SK-N-SH treated with all-trans-retinoic acid at 6 μM for 48 hours (cell line): ENCODE measurements at regions not wholly inside any gene's neighbourhood (a gene's known extent, or its start where the extent isn't known, plus 50 kb on each side); places are given as distances from the start of the nearest gene placed in this dataset.

Experiments used
- ATAC-seq: fragments of 200-7000 bp; cut with Tn5 transposase; 3 replicates; pipeline ENCODE4 v1.9.1; 2020; ENCODE audit warnings: mild to moderate bottlenecking, moderate library complexity
- ARNTL ChIP-seq: fragments of 450-650 bp; formaldehyde crosslinking; IDR thresholded peaks from 2 replicates; pipeline ENCODE4 v1.5.0; 2020; ENCODE audit warnings: low read depth, mild to moderate bottlenecking, moderate library complexity, borderline replicate concordance
- CREB5 ChIP-seq: fragments of 250-450 bp; sonication (Bioruptor Pico); IDR thresholded peaks from 2 replicates; pipeline ENCODE4 v1.5.1; 2020; ENCODE audit warnings: low read depth, mild to moderate bottlenecking, moderate library complexity
- ESRRG ChIP-seq: fragments of 250-450 bp; sonication (Bioruptor Pico); IDR thresholded peaks from 2 replicates; pipeline ENCODE4 v1.6.1; 2021; ENCODE audit warnings: mild to moderate bottlenecking
- GLIS3 ChIP-seq: fragments of 250-450 bp; sonication (Bioruptor Pico); IDR thresholded peaks from 2 replicates; pipeline ENCODE4 v1.5.0; 2020; ENCODE audit warnings: mild to moderate bottlenecking, moderate library complexity
- ISL1 ChIP-seq: fragments of 250-450 bp; sonication (Bioruptor Pico); IDR thresholded peaks from 2 replicates; pipeline ENCODE4 v2.1.2; 2022; ENCODE audit warnings: mild to moderate bottlenecking, moderate library complexity
- OSR1 ChIP-seq: fragments of 250-450 bp; sonication (Bioruptor Pico); IDR thresholded peaks from 2 replicates; pipeline ENCODE4 v1.8.0; 2022; ENCODE audit warnings: moderate library complexity, mild to moderate bottlenecking, inconsistent platforms
- PPARA ChIP-seq: fragments of 250-450 bp; sonication (Bioruptor Pico); IDR thresholded peaks from 2 replicates; pipeline ENCODE4 v1.5.0; 2020; ENCODE audit warnings: mild to moderate bottlenecking, borderline replicate concordance
- RARB ChIP-seq: fragments of 250-450 bp; sonication (Bioruptor Pico); IDR thresholded peaks from 2 replicates; pipeline ENCODE4 v1.8.0; 2021; ENCODE audit warnings: mild to moderate bottlenecking, moderate library complexity
- SNAI2 ChIP-seq: fragments of 250-450 bp; sonication (Bioruptor Pico); IDR thresholded peaks from 2 replicates; pipeline ENCODE4 v1.5.0; 2020; ENCODE audit warnings: mild to moderate bottlenecking, moderate library complexity
- TOX ChIP-seq: fragments of 250-450 bp; sonication (Bioruptor Pico); IDR thresholded peaks from 2 replicates; pipeline ENCODE4 v1.8.0; 2021; ENCODE audit warnings: mild to moderate bottlenecking, moderate library complexity, borderline replicate concordance
- ZC3H10 ChIP-seq: fragments of 250-450 bp; sonication (Bioruptor Pico); IDR thresholded peaks from 2 replicates; pipeline ENCODE4 v1.5.1; 2021; ENCODE audit warnings: mild to moderate bottlenecking, moderate library complexity
- ZFP30 ChIP-seq: fragments of 450-650 bp; formaldehyde crosslinking; IDR thresholded peaks from 2 replicates; pipeline ENCODE4 v1.5.0; 2022; ENCODE audit warnings: mild to moderate bottlenecking, moderate library complexity
- ZNF565 ChIP-seq: fragments of 450-650 bp; formaldehyde crosslinking; conservative IDR thresholded peaks from 2 replicates; pipeline ENCODE4 v1.5.0; 2020; ENCODE audit warnings: low read depth, mild to moderate bottlenecking, moderate library complexity
- ZNF70 ChIP-seq: fragments of 450-650 bp; formaldehyde crosslinking; IDR thresholded peaks from 2 replicates; pipeline ENCODE4 v1.5.0; 2020; ENCODE audit warnings: mild to moderate bottlenecking, moderate library complexity
- ZNF8 ChIP-seq: fragments of 450-650 bp; formaldehyde crosslinking; IDR thresholded peaks from 2 replicates; pipeline ENCODE4 v1.5.0; 2020; ENCODE audit warnings: mild to moderate bottlenecking, moderate library complexity
- TF ChIP-seq, protein P1 (sequence below): fragments of 250-450 bp; sonication (Bioruptor Pico); IDR thresholded peaks from 2 replicates; pipeline ENCODE4 v1.5.0; 2020; ENCODE audit warnings: mild to moderate bottlenecking, moderate library complexity
- TF ChIP-seq, protein P2 (sequence below): fragments of 250-450 bp; sonication (Bioruptor Pico); IDR thresholded peaks from 2 replicates; pipeline ENCODE4 v1.8.0; 2020; ENCODE audit warnings: mild to moderate bottlenecking, moderate library complexity, borderline replicate concordance
- TF ChIP-seq, protein P3 (sequence below): fragments of 250-450 bp; sonication (Bioruptor Pico); IDR thresholded peaks from 2 replicates; pipeline ENCODE4 v1.8.0; 2021; ENCODE audit warnings: low read depth, mild to moderate bottlenecking, moderate library complexity, borderline replicate concordance

DNA sequence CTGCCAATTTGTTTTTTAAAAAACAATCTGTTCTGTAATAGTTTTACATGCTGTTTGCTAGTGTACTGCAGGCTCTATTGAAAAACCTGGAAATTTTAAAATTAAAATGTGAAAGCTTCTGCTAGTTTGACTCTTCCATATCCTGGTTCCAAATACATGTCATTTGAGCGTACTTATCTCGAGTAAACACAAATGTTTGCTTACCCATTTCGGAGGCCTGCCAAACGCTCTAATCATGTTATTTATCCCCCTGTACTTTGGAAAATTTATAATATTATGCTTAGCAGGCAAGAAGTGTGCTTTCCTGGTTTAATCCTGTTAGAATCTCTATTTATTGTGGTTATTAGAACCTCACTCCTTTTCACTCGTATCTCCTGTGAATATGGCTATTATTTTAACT lies 476.8 kb upstream of the CYLC2 start (continued):
- TF ChIP-seq, protein P1, sequence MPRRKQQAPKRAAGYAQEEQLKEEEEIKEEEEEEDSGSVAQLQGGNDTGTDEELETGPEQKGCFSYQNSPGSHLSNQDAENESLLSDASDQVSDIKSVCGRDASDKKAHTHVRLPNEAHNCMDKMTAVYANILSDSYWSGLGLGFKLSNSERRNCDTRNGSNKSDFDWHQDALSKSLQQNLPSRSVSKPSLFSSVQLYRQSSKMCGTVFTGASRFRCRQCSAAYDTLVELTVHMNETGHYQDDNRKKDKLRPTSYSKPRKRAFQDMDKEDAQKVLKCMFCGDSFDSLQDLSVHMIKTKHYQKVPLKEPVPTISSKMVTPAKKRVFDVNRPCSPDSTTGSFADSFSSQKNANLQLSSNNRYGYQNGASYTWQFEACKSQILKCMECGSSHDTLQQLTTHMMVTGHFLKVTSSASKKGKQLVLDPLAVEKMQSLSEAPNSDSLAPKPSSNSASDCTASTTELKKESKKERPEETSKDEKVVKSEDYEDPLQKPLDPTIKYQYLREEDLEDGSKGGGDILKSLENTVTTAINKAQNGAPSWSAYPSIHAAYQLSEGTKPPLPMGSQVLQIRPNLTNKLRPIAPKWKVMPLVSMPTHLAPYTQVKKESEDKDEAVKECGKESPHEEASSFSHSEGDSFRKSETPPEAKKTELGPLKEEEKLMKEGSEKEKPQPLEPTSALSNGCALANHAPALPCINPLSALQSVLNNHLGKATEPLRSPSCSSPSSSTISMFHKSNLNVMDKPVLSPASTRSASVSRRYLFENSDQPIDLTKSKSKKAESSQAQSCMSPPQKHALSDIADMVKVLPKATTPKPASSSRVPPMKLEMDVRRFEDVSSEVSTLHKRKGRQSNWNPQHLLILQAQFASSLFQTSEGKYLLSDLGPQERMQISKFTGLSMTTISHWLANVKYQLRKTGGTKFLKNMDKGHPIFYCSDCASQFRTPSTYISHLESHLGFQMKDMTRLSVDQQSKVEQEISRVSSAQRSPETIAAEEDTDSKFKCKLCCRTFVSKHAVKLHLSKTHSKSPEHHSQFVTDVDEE (CRISPR knock-in tag) = no peak

- ATAC-seq = no peak
- TF ChIP-seq PPARA (CRISPR knock-in tag) = no peak
- no peak for TF ChIP-seq OSR1
- no peak for TF ChIP-seq SNAI2 (CRISPR knock-in tag)
- no peak for TF ChIP-seq ARNTL (CRISPR knock-in tag)
Observed at GRCh38 chr9:102514541-102514940, 480.6 kb upstream of the CYLC2 start.

GRCh38 chr9:102507044-102507687 lies 488.0 kb upstream of the CYLC2 start:
- TF ChIP-seq TOX (CRISPR knock-in tag) = no peak
- no peak for TF ChIP-seq ISL1
- no peak for TF ChIP-seq RARB (CRISPR knock-in tag)
- no peak for TF ChIP-seq ESRRG
- no peak for ATAC-seq

- no peak for ATAC-seq
- TF ChIP-seq CREB5 = no peak
- no peak for TF ChIP-seq OSR1
- TF ChIP-seq ZFP30 (CRISPR knock-in tag) = no peak
Observed at GRCh38 chr9:102506406-102506805, 488.7 kb upstream of the CYLC2 start.

- TF ChIP-seq ZNF8 (CRISPR knock-in tag) = no peak
- no peak for TF ChIP-seq CREB5
- no peak for TF ChIP-seq TOX (CRISPR knock-in tag)
- no peak for TF ChIP-seq GLIS3 (CRISPR knock-in tag)
- TF ChIP-seq PPARA (CRISPR knock-in tag) = no peak
- no peak for TF ChIP-seq SNAI2 (CRISPR knock-in tag)
- TF ChIP-seq, protein P2, sequence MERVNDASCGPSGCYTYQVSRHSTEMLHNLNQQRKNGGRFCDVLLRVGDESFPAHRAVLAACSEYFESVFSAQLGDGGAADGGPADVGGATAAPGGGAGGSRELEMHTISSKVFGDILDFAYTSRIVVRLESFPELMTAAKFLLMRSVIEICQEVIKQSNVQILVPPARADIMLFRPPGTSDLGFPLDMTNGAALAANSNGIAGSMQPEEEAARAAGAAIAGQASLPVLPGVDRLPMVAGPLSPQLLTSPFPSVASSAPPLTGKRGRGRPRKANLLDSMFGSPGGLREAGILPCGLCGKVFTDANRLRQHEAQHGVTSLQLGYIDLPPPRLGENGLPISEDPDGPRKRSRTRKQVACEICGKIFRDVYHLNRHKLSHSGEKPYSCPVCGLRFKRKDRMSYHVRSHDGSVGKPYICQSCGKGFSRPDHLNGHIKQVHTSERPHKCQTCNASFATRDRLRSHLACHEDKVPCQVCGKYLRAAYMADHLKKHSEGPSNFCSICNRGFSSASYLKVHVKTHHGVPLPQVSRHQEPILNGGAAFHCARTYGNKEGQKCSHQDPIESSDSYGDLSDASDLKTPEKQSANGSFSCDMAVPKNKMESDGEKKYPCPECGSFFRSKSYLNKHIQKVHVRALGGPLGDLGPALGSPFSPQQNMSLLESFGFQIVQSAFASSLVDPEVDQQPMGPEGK = no peak
- TF ChIP-seq ARNTL (CRISPR knock-in tag) = no peak
- no peak for TF ChIP-seq ZC3H10 (CRISPR knock-in tag)
- TF ChIP-seq RARB (CRISPR knock-in tag) = no peak
- TF ChIP-seq, protein P3, sequence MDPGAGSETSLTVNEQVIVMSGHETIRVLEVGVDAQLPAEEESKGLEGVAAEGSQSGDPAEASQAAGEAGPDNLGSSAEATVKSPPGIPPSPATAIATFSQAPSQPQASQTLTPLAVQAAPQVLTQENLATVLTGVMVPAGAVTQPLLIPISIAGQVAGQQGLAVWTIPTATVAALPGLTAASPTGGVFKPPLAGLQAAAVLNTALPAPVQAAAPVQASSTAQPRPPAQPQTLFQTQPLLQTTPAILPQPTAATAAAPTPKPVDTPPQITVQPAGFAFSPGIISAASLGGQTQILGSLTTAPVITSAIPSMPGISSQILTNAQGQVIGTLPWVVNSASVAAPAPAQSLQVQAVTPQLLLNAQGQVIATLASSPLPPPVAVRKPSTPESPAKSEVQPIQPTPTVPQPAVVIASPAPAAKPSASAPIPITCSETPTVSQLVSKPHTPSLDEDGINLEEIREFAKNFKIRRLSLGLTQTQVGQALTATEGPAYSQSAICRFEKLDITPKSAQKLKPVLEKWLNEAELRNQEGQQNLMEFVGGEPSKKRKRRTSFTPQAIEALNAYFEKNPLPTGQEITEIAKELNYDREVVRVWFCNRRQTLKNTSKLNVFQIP (CRISPR knock-in tag) = no peak
- no peak for TF ChIP-seq ZNF565 (CRISPR knock-in tag)
- TF ChIP-seq OSR1 = no peak
- TF ChIP-seq ZNF70 = no peak
- TF ChIP-seq ZFP30 (CRISPR knock-in tag) = no peak
- ATAC-seq = no peak
Observed at GRCh38 chr9:102499468-102499867, 495.7 kb upstream of the CYLC2 start.
